ENCODE measurements at regions not wholly inside any gene's neighbourhood (a gene's known extent, or its start where the extent isn't known, plus 50 kb on each side); places are given as distances from the start of the nearest gene placed in this dataset.

GRCh38 chr9:38257626-38258215, 134.8 kb upstream of the ALDH1B1 start:
- TF ChIP-seq CTCF (conservative IDR thresholded peaks at IDR 0.05 in 1 of 2, IDR thresholded peaks at IDR 0.05 in 1 of 2; ENCODE audit: low read depth in 1 of 2, low read length in 2 of 2): no peak
- TF ChIP-seq EZH2 (IDR thresholded peaks at IDR 0.05; ENCODE audit: low read length, missing control alignments): no peak
